ENCODE measurements at regions not wholly inside any gene's neighbourhood (a gene's known extent, or its start where the extent isn't known, plus 50 kb on each side); places are given as distances from the start of the nearest gene placed in this dataset.
"Not testable (repeated sequence)": the region's sequence is repeated elsewhere in the genome, so short reads cannot be mapped to it uniquely, and the experiment has no call there.

DNA sequence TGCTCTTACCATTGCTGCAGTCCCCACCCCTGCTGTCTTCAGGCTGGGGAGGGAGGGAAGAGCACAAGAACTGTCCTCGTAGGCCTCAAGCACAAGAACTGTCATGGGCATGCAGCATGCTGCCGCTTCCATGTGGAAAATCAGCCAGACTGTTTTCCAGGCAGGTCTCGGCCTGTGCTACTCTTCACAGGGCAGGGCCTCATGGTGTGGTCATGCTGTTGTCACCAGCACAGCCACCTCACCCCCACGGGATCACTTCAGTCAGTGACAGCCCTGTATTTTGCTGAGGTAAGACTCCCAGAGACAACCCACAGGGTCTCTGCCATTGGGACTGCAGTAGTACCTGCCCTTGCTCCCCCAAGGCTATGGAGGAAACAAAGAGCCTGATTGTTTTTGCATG, 205.3 kb downstream of the NAP1L3 start:
- no peak for DNase-seq (ENCODE audit: low spot score in 2 of 2)
- no peaks in the 10 kb centered on the region for H3K4me1 ChIP-seq
- no peaks in the 10 kb centered on the region for H3K36me3 ChIP-seq
- WGBS, 2 donors, result 74% methylated on average over 4 of the region's 4 CpGs; no CpG with 5 or more reads in 1 of the 2 donors
- no peak overlapping the region for H3K4me3 ChIP-seq
- H3K27ac ChIP-seq, result no peak overlapping the region
- TF ChIP-seq CTCF (IDR thresholded peaks at IDR 0.05) (no peak), EP300 (IDR thresholded peaks at IDR 0.05) (no peak), POLR2A (IDR thresholded peaks at IDR 0.05) (no peak)
- peaks cover 0 to 9% of the 10 kb centered on the region in 2 donors for H3K27me3 ChIP-seq
- H3K9me3 ChIP-seq, result no peaks in the 10 kb centered on the region

DNA sequence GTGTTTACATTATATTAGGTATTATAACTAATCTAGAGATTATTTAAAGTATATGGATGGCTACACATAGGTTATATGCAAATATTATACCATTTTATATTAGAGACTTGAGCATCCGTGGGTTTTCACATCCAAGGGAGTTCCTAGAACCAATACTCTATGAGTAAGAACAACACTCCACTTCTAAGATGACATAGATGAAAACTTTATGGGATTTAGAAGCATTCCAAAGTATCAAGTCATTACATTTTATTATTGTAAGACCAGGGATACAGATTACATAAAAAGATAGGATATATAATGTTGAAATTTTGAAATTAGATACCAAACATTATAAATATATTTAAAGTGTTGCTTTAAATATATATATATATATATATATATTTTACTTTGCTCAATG, 207.0 kb downstream of the NAP1L3 start:
- DNase-seq (ENCODE audit: low spot score in 2 of 2), result no peak
- TF ChIP-seq POLR2A (IDR thresholded peaks at IDR 0.05) (no peak), EP300 (IDR thresholded peaks at IDR 0.05) (no peak), CTCF (IDR thresholded peaks at IDR 0.05) (no peak)
- H3K27me3 ChIP-seq, result peaks cover 0 to 9% of the 10 kb centered on the region in 2 donors
- H3K4me3 ChIP-seq, result no peak overlapping the region
- WGBS, 2 donors, result 63 to 68% methylated on average over 1 of the region's 1 CpG
- no peaks in the 10 kb centered on the region for H3K4me1 ChIP-seq
- no peaks in the 10 kb centered on the region for H3K36me3 ChIP-seq
- H3K9me3 ChIP-seq, result no peaks in the 10 kb centered on the region
- H3K27ac ChIP-seq, result no peak overlapping the region

GRCh38 chrX:93461060-93461459, 212.3 kb downstream of the NAP1L3 start:
- no peak overlapping the region for H3K4me3 ChIP-seq
- 70 to 72% methylated on average over 3 of the region's 3 CpGs for WGBS, 2 donors
- TF ChIP-seq POLR2A (IDR thresholded peaks at IDR 0.05) (no peak), CTCF (IDR thresholded peaks at IDR 0.05) (no peak), EP300 (IDR thresholded peaks at IDR 0.05) (no peak)
- no peak for DNase-seq (ENCODE audit: low spot score in 2 of 2)
- H3K27ac ChIP-seq, result no peak overlapping the region
- no peaks in the 10 kb centered on the region for H3K4me1 ChIP-seq
- no peaks in the 10 kb centered on the region for H3K36me3 ChIP-seq
- no peaks in the 10 kb centered on the region for H3K27me3 ChIP-seq
- no peaks in the 10 kb centered on the region for H3K9me3 ChIP-seq

GRCh38 chrX:93454509-93454908, 218.9 kb downstream of the NAP1L3 start:
- H3K27ac ChIP-seq, result no peak overlapping the region
- TF ChIP-seq CTCF (IDR thresholded peaks at IDR 0.05) (no peak), EP300 (IDR thresholded peaks at IDR 0.05) (no peak), POLR2A (IDR thresholded peaks at IDR 0.05) (no peak)
- no peaks in the 10 kb centered on the region for H3K9me3 ChIP-seq
- DNase-seq (ENCODE audit: low spot score in 2 of 2), result no peak
- no peaks in the 10 kb centered on the region for H3K4me1 ChIP-seq
- WGBS, 2 donors, result 53 to 70% methylated on average over 1 of the region's 1 CpG
- no peaks in the 10 kb centered on the region for H3K36me3 ChIP-seq
- H3K27me3 ChIP-seq, result peaks cover 0 to 6% of the 10 kb centered on the region in 2 donors
- no peak overlapping the region for H3K4me3 ChIP-seq

GRCh38 chrX:93434721-93435120, 238.7 kb downstream of the NAP1L3 start:
- DNase-seq (ENCODE audit: low spot score in 2 of 2); H3K36me3 ChIP-seq; H3K9me3 ChIP-seq; H3K27me3 ChIP-seq; H3K27ac ChIP-seq; H3K4me1 ChIP-seq; H3K4me3 ChIP-seq: not testable (repeated sequence)
- WGBS, 2 donors, result 88 to 97% methylated on average over 5 to 6 of the region's 6 CpGs

- no peaks in the 10 kb centered on the region for H3K36me3 ChIP-seq
- no peak for DNase-seq (ENCODE audit: low spot score in 2 of 2)
- no peaks in the 10 kb centered on the region for H3K9me3 ChIP-seq
- 73 to 84% methylated on average over 3 of the region's 3 CpGs for WGBS, 2 donors
- no peak overlapping the region for H3K27ac ChIP-seq
- no peak for TF ChIP-seq EP300 (IDR thresholded peaks at IDR 0.05)
- no peak for TF ChIP-seq POLR2A (IDR thresholded peaks at IDR 0.05)
- TF ChIP-seq CTCF (IDR thresholded peaks at IDR 0.05), result no peak
- H3K4me1 ChIP-seq, result no peaks in the 10 kb centered on the region
- H3K4me3 ChIP-seq, result no peak overlapping the region
- peaks cover 0 to 7% of the 10 kb centered on the region in 2 donors for H3K27me3 ChIP-seq
These were observed 244.9 kb downstream of the NAP1L3 start for GRCh38 chrX:93428497-93428896.

Data from tibial nerve (tissue), 4 donors.